H1 (cell line): ENCODE measurements at regions not wholly inside any gene's neighbourhood (a gene's known extent, or its start where the extent isn't known, plus 50 kb on each side); places are given as distances from the start of the nearest gene placed in this dataset.

ENCODE experiments used
- CTCF ChIA-PET: fragments of 300-600 bp; sonication (Branson Sonifier 250); formaldehyde crosslinking; loops from one replicate; lab custom pipeline; 2021; ENCODE audit not compliant: partially characterized antibody; lab: Charles Lee
- POLR2A ChIA-PET: fragments of 300-600 bp; sonication (Branson Sonifier 250); formaldehyde crosslinking; loops from one replicate; lab custom pipeline; 2021; ENCODE audit warnings: inconsistent platforms; ENCODE audit not compliant: partially characterized antibody; lab: Charles Lee
- DNase-seq, 2 experiments: peaks; one replicate each; pipeline versions ENCODE4 v3.0.0 to v3.0.0-alpha.2; 2010 to 2022; ENCODE audit warnings: low spot score in 2 of 2, low read depth in 1 of 2, mixed read lengths in 1 of 2
- FAIRE-seq: peaks from 2 replicates; lab custom pipeline; 2011; peaks lifted over from hg19 to GRCh38; lab: Jason Lieb, UNC
- H2AFZ ChIP-seq: 2 replicates; pipeline ENCODE4 v1.8.1; 2012; ENCODE audit warnings: low read length, inconsistent platforms
- H2AK5ac ChIP-seq: 2 replicates; pipeline ENCODE4 v1.6.1; 2013; ENCODE audit warnings: low read depth, low read length
- H2BK120ac ChIP-seq: replicated peaks from 2 replicates; pipeline ENCODE3; 2013; ENCODE audit warnings: low read depth, low read length, inconsistent platforms
- H2BK12ac ChIP-seq: 2 replicates; pipeline ENCODE4 v1.6.1; 2013; ENCODE audit warnings: low read depth, low read length
- H2BK15ac ChIP-seq: 2 replicates; pipeline ENCODE4 v1.6.1; 2013; ENCODE audit warnings: low read length
- H2BK20ac ChIP-seq: 2 replicates; pipeline ENCODE4 v1.6.1; 2013; ENCODE audit warnings: low read length
- H2BK5ac ChIP-seq: 2 replicates; pipeline ENCODE4 v1.6.1; 2013; ENCODE audit warnings: low read depth, low read length
- H3K14ac ChIP-seq: 2 replicates; pipeline ENCODE4 v1.6.1; 2013; ENCODE audit warnings: inconsistent platforms; ENCODE audit not compliant: insufficient read length
- H3K18ac ChIP-seq: 2 replicates; pipeline ENCODE4 v1.6.1; 2013; ENCODE audit warnings: low read length; ENCODE audit errors: extremely low read depth
- H3K23ac ChIP-seq: 2 replicates; pipeline ENCODE4 v1.6.1; 2013; ENCODE audit warnings: inconsistent platforms; ENCODE audit not compliant: insufficient read length
- H3K23me2 ChIP-seq: 2 replicates; pipeline ENCODE4 v1.6.1; 2013; ENCODE audit warnings: low read depth, low read length
- H3K27ac ChIP-seq: 2 replicates; pipeline ENCODE4 v1.6.1; 2011; ENCODE audit warnings: low read depth, low read length, inconsistent platforms
- H3K27me3 ChIP-seq, 4 experiments: replicated peaks in 1 of 4; 1 replicate in 1 of 4; 2 replicates in 3 of 4; pipeline versions ENCODE4 v1.6.1 to v1.8.1; 2011 to 2013; ENCODE audit warnings: low read length in 3 of 4, mild to moderate bottlenecking in 3 of 4, inconsistent platforms in 2 of 4, mixed read lengths in 2 of 4, moderate library complexity in 1 of 4; ENCODE audit not compliant: control insufficient read depth in 3 of 4, insufficient read depth in 3 of 4; ENCODE audit errors: extremely low read depth in 1 of 4
- H3K36me3 ChIP-seq, 4 experiments: 2 replicates each; pipeline versions ENCODE4 v1.6.1 to v1.8.1; 2011 to 2013; ENCODE audit warnings: mild to moderate bottlenecking in 4 of 4, low read length in 3 of 4, moderate library complexity in 2 of 4, control low read depth in 1 of 4, inconsistent platforms in 1 of 4; ENCODE audit not compliant: insufficient read depth in 4 of 4, control insufficient read depth in 2 of 4
- H3K4ac ChIP-seq: replicated peaks from 2 replicates; pipeline ENCODE3; 2013; ENCODE audit warnings: low read length, low read depth, mixed read lengths, inconsistent platforms; ENCODE audit not compliant: insufficient read length
- H3K4me1 ChIP-seq, 4 experiments: replicated peaks in 1 of 4; 1 replicate in 1 of 4; 2 replicates in 3 of 4; pipeline versions ENCODE4 v1.6.1 to v1.8.1; 2011 to 2013; ENCODE audit warnings: low read length in 3 of 4, inconsistent platforms in 2 of 4, mixed read lengths in 1 of 4; ENCODE audit not compliant: insufficient read depth in 4 of 4, control insufficient read depth in 3 of 4
- H3K4me2 ChIP-seq, 2 experiments: 2 replicates each; pipeline versions ENCODE4 v1.6.1 to v1.8.1; 2011 to 2013; ENCODE audit warnings: low read depth in 2 of 2, low read length in 2 of 2, control low read depth in 1 of 2, inconsistent platforms in 1 of 2, mild to moderate bottlenecking in 1 of 2; ENCODE audit not compliant: insufficient read depth in 1 of 2
- H3K4me3 ChIP-seq, 4 experiments: fragments of 200-600, 300-600 bp in 1 of 4; sonication (generic), shearing (Covaris generic), sonication (Bioruptor Twin) in 1 of 4; 2 replicates each; pipeline versions ENCODE4 v1.5.1 to v1.8.1; 2011 to 2016; ENCODE audit warnings: low read length in 4 of 4, low read depth in 3 of 4, control low read depth in 2 of 4, inconsistent platforms in 2 of 4, mild to moderate bottlenecking in 2 of 4, mixed read lengths in 1 of 4, moderate library complexity in 1 of 4; ENCODE audit not compliant: insufficient read depth in 2 of 4; ENCODE audit errors: extremely low read depth in 1 of 4
- H3K56ac ChIP-seq: replicated peaks from 2 replicates; pipeline ENCODE3; 2013; ENCODE audit warnings: low read depth, mild to moderate bottlenecking, mixed read lengths, low read length, inconsistent platforms; ENCODE audit not compliant: insufficient read length
- H3K79me1 ChIP-seq: 2 replicates; pipeline ENCODE4 v1.6.1; 2013; ENCODE audit warnings: low read depth, low read length, control low read depth
- H3K79me2 ChIP-seq, 2 experiments: 2 replicates each; pipeline versions ENCODE4 v1.6.1 to v1.8.1; 2012 to 2013; ENCODE audit warnings: low read length in 2 of 2, mild to moderate bottlenecking in 2 of 2, inconsistent platforms in 1 of 2; ENCODE audit not compliant: insufficient read depth in 2 of 2, control insufficient read depth in 1 of 2
- H3K9ac ChIP-seq, 4 experiments: replicated peaks in 1 of 4; 1 replicate in 1 of 4; 2 replicates in 3 of 4; pipeline versions ENCODE4 v1.6.1 to v1.8.1; 2011 to 2013; ENCODE audit warnings: low read depth in 3 of 4, low read length in 3 of 4, control low read depth in 2 of 4, mild to moderate bottlenecking in 2 of 4, moderate library complexity in 2 of 4, inconsistent platforms in 1 of 4; ENCODE audit errors: extremely low read depth in 1 of 4
- H3K9me3 ChIP-seq, 2 experiments: 2 replicates each; pipeline versions ENCODE4 v1.6.1 to v1.8.1; 2012 to 2013; ENCODE audit warnings: mild to moderate bottlenecking in 2 of 2, moderate library complexity in 2 of 2, control low read depth in 1 of 2, inconsistent platforms in 1 of 2, low read depth in 1 of 2, low read length in 1 of 2, mixed read lengths in 1 of 2; ENCODE audit not compliant: insufficient read depth in 2 of 2
- H4K20me1 ChIP-seq, 2 experiments: replicated peaks in 1 of 2; 2 replicates each; pipeline versions ENCODE3 to v1.8.1; 2011 to 2013; ENCODE audit warnings: inconsistent platforms in 2 of 2, low read length in 2 of 2, mild to moderate bottlenecking in 1 of 2; ENCODE audit not compliant: insufficient read depth in 2 of 2, control insufficient read depth in 1 of 2
- H4K5ac ChIP-seq: 2 replicates; pipeline ENCODE4 v1.6.1; 2013; ENCODE audit warnings: low read length, low read depth, mixed read lengths, inconsistent platforms; ENCODE audit not compliant: insufficient read length
- H4K8ac ChIP-seq: 2 replicates; pipeline ENCODE4 v1.8.0; 2013; ENCODE audit warnings: mild to moderate bottlenecking, moderate library complexity, low read length, inconsistent platforms; ENCODE audit not compliant: insufficient read depth; ENCODE audit errors: extremely low read depth
- H4K91ac ChIP-seq: replicated peaks from 2 replicates; pipeline ENCODE3; 2013; ENCODE audit warnings: low read length, mixed read lengths, inconsistent platforms; ENCODE audit not compliant: insufficient read length
- CBX8 ChIP-seq: fragments of 300-800, 300-1000 bp; sonication (generic); IDR thresholded peaks from 2 replicates; pipeline ENCODE4 v1.7.1; 2016; ENCODE audit warnings: low read depth, low read length, borderline replicate concordance
- EZH2 ChIP-seq: fragments of 200-600 bp; sonication (generic); IDR thresholded peaks from 2 replicates; pipeline ENCODE4 v1.7.1; 2012; ENCODE audit warnings: low read depth, mild to moderate bottlenecking, moderate library complexity, low read length, inconsistent platforms; ENCODE audit not compliant: severe bottlenecking
- MAFK ChIP-seq: IDR thresholded peaks from 2 replicates; pipeline ENCODE4 v1.6.1; 2012; ENCODE audit warnings: low read depth, mild to moderate bottlenecking, improper control_type of control experiment, low read length
- NANOG ChIP-seq: IDR thresholded peaks from 2 replicates; pipeline ENCODE4 v1.6.1; 2011; ENCODE audit warnings: low read length, low read depth, mild to moderate bottlenecking, inconsistent platforms; ENCODE audit not compliant: insufficient read depth, poor library complexity, severe bottlenecking
- NRF1 ChIP-seq: IDR thresholded peaks from 2 replicates; pipeline ENCODE4 v1.6.1; 2011; ENCODE audit warnings: mild to moderate bottlenecking, low read depth, low read length, improper control_type of control experiment
- RFX5 ChIP-seq: IDR thresholded peaks from 2 replicates; pipeline ENCODE4 v1.6.1; 2011; ENCODE audit warnings: low read depth, low read length, improper control_type of control experiment, borderline replicate concordance
- SP1 ChIP-seq: IDR thresholded peaks from 2 replicates; pipeline ENCODE4 v1.6.1; 2011; ENCODE audit warnings: low read depth, low read length
- WGBS, 2 experiments: shearing (Covaris generic) in 1 of 2; methylation state at CpG; one replicate each; pipeline versions ENCODE4 v1.1.6 to v1.1.7; 2013 to 2015; ENCODE audit warnings: low lambda C conversion rate in 2 of 2, mixed read lengths in 2 of 2, inconsistent platforms in 1 of 2, low coverage in 1 of 2, missing lambda C conversion rate in 1 of 2; ENCODE audit not compliant: insufficient replicate concordance in 2 of 2, insufficient coverage in 1 of 2, insufficient read length in 1 of 2; ENCODE audit errors: extremely low coverage in 1 of 2, missing lambda C conversion rate in 1 of 2; 5-methylcytosine and 5-hydroxymethylcytosine counted together

- Histone ChIP-seq H3K4me3 (no peak overlapping the region), H3K56ac (no peak overlapping the region), H3K27me3 (peaks cover 0 to 1% (median 0%) of the 10 kb centered on the region in 4 experiments; a peak in 1 of 7 replicates), H4K5ac (no peak overlapping the region), H3K4me1 (no peaks in the 10 kb centered on the region), H3K36me3 (no peaks in the 10 kb centered on the region), H2BK120ac (no peak overlapping the region), H3K9ac (no peak overlapping the region), H4K20me1 (no peaks in the 10 kb centered on the region), H2BK5ac (no peak overlapping the region), H3K18ac (no peak overlapping the region), H2AK5ac (no peak overlapping the region), H3K4me2 (no peak overlapping the region), H2BK15ac (no peak overlapping the region), H3K79me1 (no peaks in the 10 kb centered on the region), H3K9me3 (no peaks in the 10 kb centered on the region), H4K91ac (no peak overlapping the region), H3K23ac (no peak overlapping the region), H3K4ac (no peak overlapping the region), H2BK20ac (no peak overlapping the region), H2AFZ (no peak overlapping the region), H3K79me2 (no peaks in the 10 kb centered on the region), H3K23me2 (no peaks in the 10 kb centered on the region), H3K27ac (no peak overlapping the region), H2BK12ac (no peak overlapping the region), H3K14ac (no peak overlapping the region), H4K8ac (no peak overlapping the region)
- POLR2A ChIA-PET, result no interaction called here
- FAIRE-seq (no peak), DNase-seq (no peak)
- CTCF ChIA-PET, result no interaction called here
- 93% methylated on average over 3 of the region's 3 CpGs; no CpG with 5 or more reads in 1 of the 2 experiments for WGBS, 2 experiments
- TF ChIP-seq EZH2, result no peak
- TF ChIP-seq NRF1, result no peak
- no peak for TF ChIP-seq MAFK
- TF ChIP-seq RFX5, result no peak
- no peak for TF ChIP-seq NANOG
- no peak for TF ChIP-seq CBX8
- TF ChIP-seq SP1, result no peak
Measured at GRCh38 chr20:7758406-7758805, 181.9 kb downstream of the HAO1 start.
